Endodermal cell (in vitro differentiated cells): ENCODE measurements at regions not wholly inside any gene's neighbourhood (a gene's known extent, or its start where the extent isn't known, plus 50 kb on each side); places are given as distances from the start of the nearest gene placed in this dataset.
"Not testable (repeated sequence)": the region's sequence is repeated elsewhere in the genome, so short reads cannot be mapped to it uniquely, and the experiment has no call there.

ENCODE experiments used
- DNase-seq: peaks from one replicate; pipeline ENCODE4 v3.0.0-alpha.2; 2017
- H3K27ac ChIP-seq: 2 replicates; pipeline ENCODE4 v1.5.1; 2013; ENCODE audit warnings: mild to moderate bottlenecking, low read depth, low read length, moderate library complexity
- H3K27me3 ChIP-seq: 2 replicates; pipeline ENCODE4 v1.6.1; 2013; ENCODE audit warnings: mild to moderate bottlenecking, low read length, moderate library complexity; ENCODE audit not compliant: insufficient read depth, control insufficient read depth, poor library complexity, severe bottlenecking
- H3K36me3 ChIP-seq: 2 replicates; pipeline ENCODE4 v1.7.0; 2013; ENCODE audit warnings: mild to moderate bottlenecking, low read length, moderate library complexity; ENCODE audit not compliant: control insufficient read depth, insufficient read depth
- H3K4me1 ChIP-seq: one replicate; pipeline ENCODE4 v1.7.0; 2013; ENCODE audit warnings: low read length; ENCODE audit not compliant: control insufficient read depth, insufficient read depth
- H3K4me3 ChIP-seq: 2 replicates; pipeline ENCODE4 v1.5.1; 2013; ENCODE audit warnings: mild to moderate bottlenecking, low read length, moderate library complexity
- H3K9ac ChIP-seq: 2 replicates; pipeline ENCODE4 v1.6.1; 2013; ENCODE audit warnings: mild to moderate bottlenecking, low read length, moderate library complexity; ENCODE audit not compliant: poor library complexity, severe bottlenecking; ENCODE audit errors: extremely low read depth
- H3K9me3 ChIP-seq: 2 replicates; pipeline ENCODE4 v1.6.1; 2013; ENCODE audit warnings: mild to moderate bottlenecking, low read length, moderate library complexity; ENCODE audit not compliant: control insufficient read depth
- H3K27ac Mint-ChIP-seq: 2 replicates; pipeline ENCODE4 v1.8.0; 2020; ENCODE audit warnings: mixed read lengths
- H3K27me3 Mint-ChIP-seq: 2 replicates; pipeline ENCODE4 v1.8.0; 2021; ENCODE audit warnings: mild to moderate bottlenecking, mixed read lengths; ENCODE audit not compliant: insufficient read depth
- H3K36me3 Mint-ChIP-seq: 2 replicates; pipeline ENCODE4 v1.8.0; 2020; ENCODE audit warnings: low read depth, mixed read lengths
- H3K4me1 Mint-ChIP-seq: 2 replicates; pipeline ENCODE4 v1.8.0; 2020; ENCODE audit warnings: mixed read lengths
- H3K4me3 Mint-ChIP-seq: 2 replicates; pipeline ENCODE4 v1.8.0; 2020; ENCODE audit warnings: mild to moderate bottlenecking, moderate library complexity, mixed read lengths
- H3K9me3 Mint-ChIP-seq: 2 replicates; pipeline ENCODE4 v1.8.0; 2020; ENCODE audit warnings: mild to moderate bottlenecking, mixed read lengths
- WGBS, 2 experiments: methylation state at CpG; one replicate each; pipeline versions ENCODE4 v1.1.5 to v1.1.7; 2013; ENCODE audit warnings: missing lambda C conversion rate in 2 of 2, mixed read lengths in 1 of 2; ENCODE audit not compliant: insufficient coverage in 1 of 2, insufficient read length in 1 of 2; 5-methylcytosine and 5-hydroxymethylcytosine counted together

DNA sequence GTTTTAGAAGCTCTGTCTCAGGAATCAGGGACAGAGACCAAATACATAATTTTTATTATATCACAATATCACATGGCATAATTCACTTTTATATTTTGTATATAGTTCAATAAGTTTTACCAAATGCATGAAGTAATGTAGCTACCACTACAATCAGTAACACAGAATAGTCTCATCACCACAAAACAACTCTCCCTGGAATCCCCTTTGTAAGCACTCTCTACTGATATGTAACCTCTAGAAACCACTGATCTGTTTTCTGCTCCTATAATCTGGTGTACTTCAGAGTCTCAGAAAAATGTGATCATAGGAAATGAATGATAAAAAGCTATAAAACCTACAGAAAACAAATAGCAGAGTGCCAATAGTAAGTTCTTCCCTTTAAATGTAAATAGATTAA lies 1465.9 kb downstream of the SPATA31A7 start:
- not testable (repeated sequence) for H3K9ac ChIP-seq, H3K36me3 ChIP-seq, H3K9me3 ChIP-seq, H3K27ac ChIP-seq, H3K9me3 Mint-ChIP-seq, H3K4me1 Mint-ChIP-seq, H3K4me3 ChIP-seq, H3K27me3 ChIP-seq, H3K27ac Mint-ChIP-seq, H3K36me3 Mint-ChIP-seq, H3K4me3 Mint-ChIP-seq, DNase-seq, H3K4me1 ChIP-seq, H3K27me3 Mint-ChIP-seq

DNA sequence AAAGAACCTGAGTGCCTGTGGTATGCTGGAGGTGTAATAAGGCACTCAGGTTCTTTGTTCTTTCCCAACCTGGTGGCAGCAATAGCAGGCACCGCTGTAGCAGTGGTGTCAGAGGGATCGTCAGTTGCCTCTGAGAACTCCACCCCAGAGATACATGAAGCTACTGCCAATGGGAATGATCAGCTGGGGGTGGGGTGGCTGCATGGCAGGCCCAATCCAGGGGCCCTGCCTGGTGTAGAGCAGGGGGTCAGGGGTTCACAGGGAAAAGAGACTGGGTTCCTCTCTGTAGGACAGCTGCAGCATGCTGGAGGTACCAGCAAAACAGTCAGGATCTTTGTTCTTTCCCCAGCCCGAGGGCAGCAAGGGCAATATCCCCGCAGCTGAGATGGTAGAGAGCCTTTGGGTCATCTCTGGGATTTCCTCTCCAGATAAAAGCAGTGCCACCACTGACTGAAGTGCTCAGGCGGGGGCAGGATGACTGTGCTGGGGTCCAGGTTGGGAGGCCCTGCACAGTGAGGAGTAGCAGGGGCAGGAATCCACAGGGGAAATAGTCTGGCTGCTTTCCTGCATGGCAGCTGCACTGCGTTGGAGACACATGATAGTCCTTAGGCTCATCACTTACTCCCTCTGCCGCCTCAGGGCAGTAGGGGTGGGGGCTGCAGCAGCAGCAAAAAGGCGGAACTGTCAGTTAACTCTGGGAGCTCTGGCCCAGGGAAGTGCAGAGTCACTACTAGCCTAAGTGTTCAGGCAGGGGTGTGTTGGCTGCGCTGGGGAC lies 1473.1 kb downstream of the SPATA31A7 start:
- H3K4me1 ChIP-seq, H3K27me3 ChIP-seq, H3K27ac ChIP-seq, H3K4me3 ChIP-seq, H3K36me3 Mint-ChIP-seq, DNase-seq, H3K4me3 Mint-ChIP-seq, H3K9me3 Mint-ChIP-seq, H3K27ac Mint-ChIP-seq, H3K36me3 ChIP-seq, H3K27me3 Mint-ChIP-seq, H3K9me3 ChIP-seq, H3K9ac ChIP-seq, H3K4me1 Mint-ChIP-seq: not testable (repeated sequence)
- 88% methylated on average over 3 of the region's 9 CpGs; no CpG with 5 or more reads in 1 of the 2 experiments for WGBS, 2 experiments

DNA sequence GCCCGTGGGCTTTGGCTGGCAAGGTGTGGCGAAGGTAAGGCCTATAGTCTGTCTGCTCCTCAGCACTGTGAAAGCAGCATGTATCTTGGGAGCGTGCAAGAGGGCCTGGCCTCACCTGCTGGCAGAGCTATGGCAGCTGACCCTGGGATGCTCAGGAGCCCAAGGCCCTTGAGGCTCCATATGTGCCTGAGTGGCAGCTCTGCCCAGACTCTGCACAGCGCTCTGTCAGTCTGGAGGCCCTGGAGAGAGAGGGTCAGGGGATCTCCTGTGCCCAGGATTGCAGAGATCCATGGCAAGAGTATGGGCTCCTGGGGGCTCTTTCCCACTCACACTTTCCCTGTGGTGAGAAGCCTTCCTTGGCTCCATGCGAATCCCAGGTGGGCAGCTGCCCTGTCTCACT lies 1473.7 kb downstream of the SPATA31A7 start:
- H3K9me3 Mint-ChIP-seq, H3K4me3 Mint-ChIP-seq, H3K9ac ChIP-seq, H3K27ac ChIP-seq, H3K4me3 ChIP-seq, H3K9me3 ChIP-seq, H3K27ac Mint-ChIP-seq, DNase-seq, H3K36me3 Mint-ChIP-seq, H3K27me3 ChIP-seq, H3K4me1 ChIP-seq, H3K27me3 Mint-ChIP-seq, H3K36me3 ChIP-seq, H3K4me1 Mint-ChIP-seq: not testable (repeated sequence)
- no CpG with 5 or more reads among the region's 5 CpGs for WGBS, 2 experiments

- H3K4me3 ChIP-seq = not testable (repeated sequence)
Observed at GRCh38 chr9:62667137-62667824, 1477.4 kb downstream of the SPATA31A7 start.

DNA sequence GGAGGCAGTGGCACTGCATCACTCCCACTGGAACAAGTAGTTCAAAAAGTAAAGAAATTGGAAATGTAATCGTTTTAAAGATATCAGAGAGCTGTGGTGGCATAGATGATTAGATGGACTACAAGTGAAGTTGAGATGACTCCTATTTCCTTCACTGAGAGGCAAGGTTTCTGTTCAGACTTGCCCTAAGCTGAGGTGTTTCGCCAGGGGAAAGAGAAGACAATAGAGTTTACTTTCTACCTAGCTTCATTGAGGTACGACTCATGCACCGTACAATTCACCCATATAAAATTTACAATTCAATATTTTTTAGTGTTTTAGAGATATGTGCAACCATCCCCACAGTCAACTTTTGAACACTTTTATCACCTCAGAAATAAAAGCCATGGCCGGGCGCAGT lies 1487.2 kb downstream of the SPATA31A7 start:
- H3K4me3 ChIP-seq, H3K4me1 ChIP-seq, H3K27me3 ChIP-seq, H3K27me3 Mint-ChIP-seq, DNase-seq, H3K4me3 Mint-ChIP-seq, H3K9me3 Mint-ChIP-seq, H3K4me1 Mint-ChIP-seq, H3K36me3 ChIP-seq, H3K27ac ChIP-seq, H3K9me3 ChIP-seq, H3K36me3 Mint-ChIP-seq, H3K27ac Mint-ChIP-seq, H3K9ac ChIP-seq: not testable (repeated sequence)
- no CpG with 5 or more reads among the region's 6 CpGs for WGBS, 2 experiments

More at GRCh38 chr9:62667137-62667824, 1477.4 kb downstream of the SPATA31A7 start:
- H3K4me3 Mint-ChIP-seq, DNase-seq, H3K27me3 Mint-ChIP-seq, H3K27me3 ChIP-seq, H3K4me1 Mint-ChIP-seq, H3K36me3 ChIP-seq, H3K9ac ChIP-seq, H3K27ac ChIP-seq, H3K36me3 Mint-ChIP-seq, H3K9me3 ChIP-seq, H3K9me3 Mint-ChIP-seq, H3K27ac Mint-ChIP-seq, H3K4me1 ChIP-seq: not testable (repeated sequence)
- WGBS, 2 experiments = 67% methylated on average over 2 of the region's 2 CpGs; no CpG with 5 or more reads in 1 of the 2 experiments

- not testable (repeated sequence) for H3K4me3 ChIP-seq, H3K27me3 Mint-ChIP-seq, H3K27me3 ChIP-seq, H3K4me1 Mint-ChIP-seq, H3K9me3 ChIP-seq, H3K9ac ChIP-seq, H3K9me3 Mint-ChIP-seq, H3K27ac ChIP-seq, DNase-seq, H3K36me3 Mint-ChIP-seq, H3K36me3 ChIP-seq, H3K27ac Mint-ChIP-seq, H3K4me3 Mint-ChIP-seq, H3K4me1 ChIP-seq
- no CpG with 5 or more reads among the region's 1 CpG for WGBS, 2 experiments
Observed at GRCh38 chr9:62678336-62678735, 1488.5 kb downstream of the SPATA31A7 start.

DNA sequence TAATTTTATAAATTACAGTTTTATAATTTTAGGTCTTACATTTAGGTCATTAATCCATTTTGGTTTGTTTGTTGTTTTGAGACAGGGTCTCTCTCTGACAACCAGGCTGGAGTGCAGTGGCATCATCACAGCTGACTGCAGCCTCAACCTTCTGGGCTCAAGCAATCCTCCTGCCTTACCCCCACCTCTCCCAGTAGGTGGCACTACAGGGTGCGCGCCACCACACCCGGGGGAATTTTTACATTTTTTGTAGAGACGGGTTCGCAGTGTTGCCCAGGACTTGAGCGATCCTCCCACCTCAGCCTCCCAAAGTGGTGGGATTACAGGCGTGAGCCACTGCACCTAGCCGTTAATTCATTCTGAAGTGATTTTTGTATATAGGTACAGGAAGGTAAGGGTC lies 1489.2 kb downstream of the SPATA31A7 start:
- H3K4me3 ChIP-seq, H3K36me3 Mint-ChIP-seq, H3K27ac Mint-ChIP-seq, H3K36me3 ChIP-seq, H3K4me1 ChIP-seq, H3K4me3 Mint-ChIP-seq, H3K27ac ChIP-seq, H3K27me3 ChIP-seq, H3K9me3 Mint-ChIP-seq, H3K27me3 Mint-ChIP-seq, H3K4me1 Mint-ChIP-seq, DNase-seq, H3K9ac ChIP-seq, H3K9me3 ChIP-seq: not testable (repeated sequence)
- WGBS, 2 experiments = no CpG with 5 or more reads among the region's 8 CpGs
